SJCRH30 (cell line): ENCODE measurements at regions not wholly inside any gene's neighbourhood (a gene's known extent, or its start where the extent isn't known, plus 50 kb on each side); places are given as distances from the start of the nearest gene placed in this dataset.

Experiments
- DNase-seq, 2 experiments: peaks; one replicate each; pipeline ENCODE4 v3.0.0-alpha.2; 2015 to 2020
- H3K27ac ChIP-seq: fragments of 250-450 bp; sonication (Bioruptor Pico); 2 replicates; pipeline ENCODE4 v1.5.1; 2020; ENCODE audit warnings: mild to moderate bottlenecking, moderate library complexity
- H3K27me3 ChIP-seq: fragments of 250-450 bp; sonication (Bioruptor Pico); 2 replicates; pipeline ENCODE4 v1.5.1; 2020; ENCODE audit warnings: mild to moderate bottlenecking, moderate library complexity
- H3K36me3 ChIP-seq: fragments of 250-450 bp; sonication (Bioruptor Pico); 2 replicates; pipeline ENCODE4 v1.5.1; 2020; ENCODE audit warnings: mild to moderate bottlenecking, moderate library complexity
- H3K4me1 ChIP-seq: fragments of 250-450 bp; sonication (Bioruptor Pico); 2 replicates; pipeline ENCODE4 v1.5.1; 2020; ENCODE audit warnings: mild to moderate bottlenecking, moderate library complexity
- H3K4me3 ChIP-seq: fragments of 250-450 bp; sonication (Bioruptor Pico); 2 replicates; pipeline ENCODE4 v1.5.1; 2020; ENCODE audit warnings: mild to moderate bottlenecking, moderate library complexity
- H3K9me3 ChIP-seq: fragments of 250-450 bp; sonication (Bioruptor Pico); replicated peaks from 2 replicates; pipeline ENCODE4 v1.5.1; 2020; ENCODE audit warnings: mild to moderate bottlenecking, moderate library complexity

GRCh38 chr7:153397459-153397858, 637.9 kb downstream of the ACTR3B start:
- no peaks in the 10 kb centered on the region for H3K36me3 ChIP-seq
- no peak overlapping the region for H3K27ac ChIP-seq
- H3K27me3 ChIP-seq = no peaks in the 10 kb centered on the region
- peaks cover 10% of the 10 kb centered on the region for H3K9me3 ChIP-seq
- H3K4me1 ChIP-seq = no peaks in the 10 kb centered on the region
- H3K4me3 ChIP-seq = no peak overlapping the region
- no peak for DNase-seq

DNA sequence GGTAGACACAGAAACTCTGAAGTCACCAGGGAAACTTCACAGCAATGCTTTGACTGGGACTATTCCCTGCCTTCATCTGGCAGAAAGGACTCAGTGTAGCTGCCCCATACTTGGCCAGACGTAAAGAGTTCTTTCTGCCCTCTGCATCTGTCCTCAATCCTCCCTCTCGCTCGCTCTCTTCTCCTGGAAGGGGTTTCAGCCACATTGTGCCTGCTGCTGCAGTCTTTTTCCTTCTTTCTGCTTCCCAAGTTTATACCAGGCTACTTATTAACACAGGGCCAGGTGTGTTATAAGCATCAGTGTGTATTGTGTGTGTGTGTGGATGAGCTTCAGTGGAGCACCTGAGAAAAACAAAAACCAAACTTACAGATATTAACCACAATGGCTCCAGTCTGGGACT, 638.4 kb downstream of the ACTR3B start:
- Histone ChIP-seq H3K27me3 (no peaks in the 10 kb centered on the region), H3K36me3 (no peaks in the 10 kb centered on the region), H3K9me3 (peaks cover 10% of the 10 kb centered on the region), H3K4me1 (no peaks in the 10 kb centered on the region), H3K4me3 (no peak overlapping the region), H3K27ac (no peak overlapping the region)
- no peak for DNase-seq

DNA sequence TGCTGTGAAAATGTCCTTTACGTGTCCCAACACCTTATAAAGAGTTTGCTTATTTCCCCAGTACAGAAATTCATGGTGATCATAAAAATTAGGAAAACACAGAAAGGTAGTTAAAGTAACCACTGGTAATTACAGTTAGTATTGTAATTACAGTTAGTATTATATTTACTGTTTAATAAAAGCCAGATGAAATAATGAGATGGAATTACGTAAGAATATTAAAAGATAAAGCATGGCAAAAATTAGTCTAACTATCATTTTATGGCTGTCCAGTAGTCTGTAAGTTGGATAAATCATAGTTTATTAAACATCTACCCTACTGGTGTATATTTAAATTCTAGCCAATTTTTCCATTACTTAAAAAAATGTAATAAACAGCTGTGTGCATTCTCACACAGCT, 638.8 kb downstream of the ACTR3B start:
- Histone ChIP-seq H3K4me1 (no peaks in the 10 kb centered on the region), H3K27me3 (no peaks in the 10 kb centered on the region), H3K9me3 (peaks cover 8% of the 10 kb centered on the region), H3K4me3 (no peak overlapping the region), H3K36me3 (no peaks in the 10 kb centered on the region), H3K27ac (no peak overlapping the region)
- no peak for DNase-seq

- H3K4me1 ChIP-seq = no peaks in the 10 kb centered on the region
- H3K36me3 ChIP-seq = no peaks in the 10 kb centered on the region
These were observed 639.4 kb downstream of the ACTR3B start for GRCh38 chr7:153398789-153399553.

GRCh38 chr7:153399554-153399940, 640.0 kb downstream of the ACTR3B start:
- no peaks in the 10 kb centered on the region for H3K36me3 ChIP-seq
- no peaks in the 10 kb centered on the region for H3K9me3 ChIP-seq
- no peak overlapping the region for H3K27ac ChIP-seq
- no peak for DNase-seq
- no peaks in the 10 kb centered on the region for H3K27me3 ChIP-seq
- no peaks in the 10 kb centered on the region for H3K4me1 ChIP-seq
- no peak overlapping the region for H3K4me3 ChIP-seq

More at GRCh38 chr7:153398789-153399553, 639.4 kb downstream of the ACTR3B start:
- DNase-seq = no peak
- Histone ChIP-seq H3K27ac (no peak overlapping the region), H3K4me3 (no peak overlapping the region), H3K9me3 (peaks cover 2% of the 10 kb centered on the region), H3K27me3 (no peaks in the 10 kb centered on the region)

- H3K9me3 ChIP-seq = no peaks in the 10 kb centered on the region
- no peaks in the 10 kb centered on the region; the same call in 1 of the 2 replicates for H3K27me3 ChIP-seq
- no peak overlapping the region for H3K4me3 ChIP-seq
- H3K36me3 ChIP-seq = no peaks in the 10 kb centered on the region
- no peak for DNase-seq
- no peaks in the 10 kb centered on the region for H3K4me1 ChIP-seq
- no peak overlapping the region for H3K27ac ChIP-seq
These were observed 641.4 kb downstream of the ACTR3B start for GRCh38 chr7:153400735-153401593.

DNA sequence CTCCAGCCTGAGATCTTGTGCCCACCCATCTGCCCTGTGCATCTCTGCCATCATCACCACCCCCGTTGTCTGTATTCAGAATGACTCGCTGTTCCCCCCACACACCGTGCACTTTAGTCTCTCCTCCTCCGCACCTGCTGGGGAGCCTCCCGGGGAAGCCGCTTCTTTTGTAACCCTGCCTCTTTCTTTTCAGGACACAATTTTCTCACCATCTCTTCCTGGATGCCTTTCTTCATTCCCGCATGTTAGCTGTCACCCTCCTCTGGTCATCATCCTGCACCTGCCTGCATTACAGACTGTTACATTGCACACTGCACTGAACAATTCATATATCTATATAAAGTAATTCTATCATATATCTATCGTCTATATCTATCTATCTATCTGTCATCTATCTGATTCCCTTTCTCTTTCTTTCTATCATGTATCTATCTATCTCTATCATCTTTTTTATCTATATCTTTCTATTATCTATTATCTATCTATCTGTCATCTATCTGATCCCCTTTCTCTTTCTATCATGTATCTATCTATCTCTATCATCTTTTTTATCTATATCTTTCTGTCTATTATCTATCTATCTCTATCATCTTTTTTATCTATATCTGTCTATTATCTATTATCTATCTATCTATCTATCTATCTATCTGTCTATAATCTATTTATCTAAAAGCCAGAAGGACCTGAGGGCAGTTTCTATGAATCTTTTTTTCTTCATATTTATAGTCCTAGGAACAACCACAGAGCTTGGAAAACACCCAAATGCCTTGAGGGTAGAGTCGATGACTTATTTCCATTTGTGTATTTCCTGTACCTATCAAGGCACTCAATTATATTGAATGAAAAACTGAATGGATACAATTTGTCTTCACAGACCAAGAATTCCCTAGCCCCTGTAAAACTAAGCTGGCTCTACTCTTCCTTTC, 642.5 kb downstream of the ACTR3B start:
- no peak for DNase-seq
- H3K36me3 ChIP-seq = no peaks in the 10 kb centered on the region
- H3K27ac ChIP-seq = no peak overlapping the region
- no peaks in the 10 kb centered on the region; the same call in 1 of the 2 replicates for H3K27me3 ChIP-seq
- H3K4me3 ChIP-seq = no peak overlapping the region
- no peaks in the 10 kb centered on the region for H3K4me1 ChIP-seq
- H3K9me3 ChIP-seq = no peaks in the 10 kb centered on the region

- H3K4me3 ChIP-seq = no peak overlapping the region
- no peak for DNase-seq
- no peaks in the 10 kb centered on the region for H3K9me3 ChIP-seq
- no peaks in the 10 kb centered on the region; the same call in 1 of the 2 replicates for H3K27me3 ChIP-seq
- no peaks in the 10 kb centered on the region for H3K4me1 ChIP-seq
- H3K27ac ChIP-seq = no peak overlapping the region
- H3K36me3 ChIP-seq = no peaks in the 10 kb centered on the region
These were observed 643.4 kb downstream of the ACTR3B start for GRCh38 chr7:153402721-153403541.

- no peak for DNase-seq
These were observed 644.6 kb downstream of the ACTR3B start for GRCh38 chr7:153404124-153404523.

DNA sequence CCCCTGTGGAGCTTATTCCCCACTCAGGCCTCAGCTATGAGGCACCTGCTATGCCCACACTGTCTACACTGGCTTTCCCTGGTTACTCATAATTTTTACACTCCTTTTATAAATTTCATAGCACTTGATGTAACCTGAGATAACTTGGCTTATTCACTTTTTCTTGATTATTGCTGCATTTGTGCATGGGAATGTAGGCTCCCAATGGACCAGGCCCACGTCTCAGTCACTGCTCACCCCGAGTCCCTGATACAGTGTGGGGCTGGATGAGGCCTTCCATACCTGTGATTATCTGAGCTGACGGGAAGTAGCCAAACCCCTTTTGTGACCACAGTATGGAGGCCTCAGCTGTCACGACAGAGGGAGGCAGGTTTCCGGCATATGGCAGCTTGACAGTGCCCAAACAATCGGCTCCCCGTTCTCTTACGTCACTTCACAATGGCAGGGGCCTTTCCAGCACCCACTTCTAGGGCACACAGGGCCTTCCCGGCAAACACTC, 645.3 kb downstream of the ACTR3B start:
- Histone ChIP-seq H3K4me3 (no peak overlapping the region), H3K36me3 (no peaks in the 10 kb centered on the region), H3K9me3 (no peaks in the 10 kb centered on the region), H3K4me1 (no peaks in the 10 kb centered on the region), H3K27ac (no peak overlapping the region), H3K27me3 (no peaks in the 10 kb centered on the region; the same call in 1 of the 2 replicates)
- no peak for DNase-seq

More at GRCh38 chr7:153404124-153404523, 644.6 kb downstream of the ACTR3B start:
- Histone ChIP-seq H3K36me3 (no peaks in the 10 kb centered on the region), H3K4me1 (no peaks in the 10 kb centered on the region), H3K4me3 (no peak overlapping the region), H3K9me3 (no peaks in the 10 kb centered on the region), H3K27me3 (no peaks in the 10 kb centered on the region; the same call in 1 of the 2 replicates), H3K27ac (no peak overlapping the region)

- DNase-seq = no peak
- no peak overlapping the region for H3K4me3 ChIP-seq
- no peaks in the 10 kb centered on the region for H3K4me1 ChIP-seq
- H3K27me3 ChIP-seq = no peaks in the 10 kb centered on the region; the same call in 1 of the 2 replicates
- no peak overlapping the region for H3K27ac ChIP-seq
- H3K9me3 ChIP-seq = no peaks in the 10 kb centered on the region
- H3K36me3 ChIP-seq = no peaks in the 10 kb centered on the region
These were observed 646.3 kb upstream of the DPP6 start for GRCh38 chr7:153405704-153406485.

DNA sequence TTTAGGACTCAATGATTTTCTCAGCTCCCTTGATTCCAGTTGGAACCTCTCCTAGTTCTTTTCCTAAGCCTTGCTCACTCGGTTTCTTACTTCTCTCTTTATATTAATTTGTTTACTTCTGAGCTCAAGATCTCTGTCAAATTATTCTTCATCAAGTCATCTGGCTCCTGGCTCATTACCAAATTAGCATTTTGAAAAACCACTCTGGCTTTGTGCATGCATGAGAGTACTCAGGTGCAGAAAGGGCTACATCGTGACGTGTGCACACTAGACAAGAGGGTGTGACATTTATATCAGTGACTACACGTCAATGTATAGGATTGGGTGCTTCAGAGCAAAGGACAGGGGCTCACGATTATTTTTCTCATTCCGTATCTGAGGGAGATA, 645.7 kb upstream of the DPP6 start:
- Histone ChIP-seq H3K4me1 (no peaks in the 10 kb centered on the region), H3K36me3 (no peaks in the 10 kb centered on the region), H3K27ac (no peak overlapping the region), H3K4me3 (no peak overlapping the region), H3K27me3 (no peaks in the 10 kb centered on the region; the same call in 1 of the 2 replicates), H3K9me3 (no peaks in the 10 kb centered on the region)
- DNase-seq = no peak
